GM20000 (cell line): ENCODE measurements at regions not wholly inside any gene's neighbourhood (a gene's known extent, or its start where the extent isn't known, plus 50 kb on each side); places are given as distances from the start of the nearest gene placed in this dataset.

Experiments
- DNase-seq: peaks from one replicate; pipeline ENCODE4 v3.0.0; 2012; ENCODE audit warnings: low spot score
- TF ChIP-seq, protein P1 (sequence below): IDR thresholded peaks from 2 replicates; pipeline ENCODE4 v1.5.1; 2012; ENCODE audit warnings: mild to moderate bottlenecking, control low read depth; ENCODE audit errors: extremely low read depth, missing control alignments

DNA sequence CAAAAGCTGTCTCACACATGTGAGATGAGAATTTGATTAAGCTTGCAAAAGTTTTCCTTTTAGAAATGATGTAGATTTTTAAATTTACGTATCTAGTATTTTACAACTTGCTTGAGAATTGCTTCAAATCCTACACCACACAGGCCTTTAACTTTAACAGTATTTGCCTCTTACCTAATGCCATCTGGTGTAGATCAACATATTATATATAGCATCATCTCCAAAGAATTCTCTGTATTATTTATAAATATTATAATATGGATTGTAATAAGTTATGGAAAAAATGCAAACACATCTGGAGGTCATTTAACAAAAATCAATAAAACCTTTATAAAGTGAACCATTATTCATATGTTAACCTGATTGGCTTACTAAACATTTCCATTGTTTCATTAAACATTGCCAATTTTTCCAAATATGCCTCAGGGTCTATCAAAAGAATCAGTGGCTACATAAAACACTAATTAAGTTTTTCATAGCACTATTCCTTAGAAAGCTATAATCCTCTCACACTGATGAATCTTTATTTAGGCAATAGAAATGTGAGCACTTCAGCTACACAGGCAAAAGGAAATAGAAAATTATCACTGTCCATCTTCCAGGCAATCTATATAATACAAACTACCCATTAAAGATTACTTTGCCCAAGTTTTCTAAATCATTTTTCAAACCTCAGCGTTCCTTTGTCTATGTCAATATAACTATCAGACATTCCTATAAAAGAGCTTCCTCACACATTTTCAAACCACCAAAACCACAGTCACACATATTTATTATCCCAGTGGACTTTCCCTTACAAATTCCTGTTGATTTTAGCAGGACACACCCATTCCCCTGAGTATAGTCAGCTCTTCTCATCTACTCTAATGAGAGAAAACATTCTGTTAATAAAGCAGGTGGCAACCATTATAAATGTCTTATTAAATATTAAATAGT lies 83.5 kb upstream of the INTU start:
- TF ChIP-seq, protein P1, sequence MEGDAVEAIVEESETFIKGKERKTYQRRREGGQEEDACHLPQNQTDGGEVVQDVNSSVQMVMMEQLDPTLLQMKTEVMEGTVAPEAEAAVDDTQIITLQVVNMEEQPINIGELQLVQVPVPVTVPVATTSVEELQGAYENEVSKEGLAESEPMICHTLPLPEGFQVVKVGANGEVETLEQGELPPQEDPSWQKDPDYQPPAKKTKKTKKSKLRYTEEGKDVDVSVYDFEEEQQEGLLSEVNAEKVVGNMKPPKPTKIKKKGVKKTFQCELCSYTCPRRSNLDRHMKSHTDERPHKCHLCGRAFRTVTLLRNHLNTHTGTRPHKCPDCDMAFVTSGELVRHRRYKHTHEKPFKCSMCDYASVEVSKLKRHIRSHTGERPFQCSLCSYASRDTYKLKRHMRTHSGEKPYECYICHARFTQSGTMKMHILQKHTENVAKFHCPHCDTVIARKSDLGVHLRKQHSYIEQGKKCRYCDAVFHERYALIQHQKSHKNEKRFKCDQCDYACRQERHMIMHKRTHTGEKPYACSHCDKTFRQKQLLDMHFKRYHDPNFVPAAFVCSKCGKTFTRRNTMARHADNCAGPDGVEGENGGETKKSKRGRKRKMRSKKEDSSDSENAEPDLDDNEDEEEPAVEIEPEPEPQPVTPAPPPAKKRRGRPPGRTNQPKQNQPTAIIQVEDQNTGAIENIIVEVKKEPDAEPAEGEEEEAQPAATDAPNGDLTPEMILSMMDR, result no peak

DNA sequence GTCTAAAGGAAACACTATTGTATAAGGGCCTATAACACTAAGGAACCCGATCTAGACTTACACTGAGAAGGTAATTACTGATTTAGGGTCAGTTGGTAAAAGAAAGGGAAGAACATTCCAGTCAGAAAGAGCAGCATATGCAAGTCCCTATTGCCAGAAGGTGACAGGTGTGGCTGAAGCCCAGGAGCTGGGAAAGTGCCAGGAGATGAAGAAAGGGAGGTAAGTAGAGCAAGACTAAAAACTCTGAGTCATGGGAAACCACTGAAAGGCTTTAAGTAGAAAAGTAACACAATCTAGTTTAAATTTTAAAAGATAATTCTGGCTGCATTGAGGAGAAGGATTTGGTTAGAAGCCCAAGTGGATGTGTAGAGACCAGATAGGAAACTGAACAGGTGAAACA lies 77.7 kb upstream of the INTU start:
- no peak for DNase-seq

More for the DNA sequence above, 83.5 kb upstream of the INTU start:
- no peak for DNase-seq

DNA sequence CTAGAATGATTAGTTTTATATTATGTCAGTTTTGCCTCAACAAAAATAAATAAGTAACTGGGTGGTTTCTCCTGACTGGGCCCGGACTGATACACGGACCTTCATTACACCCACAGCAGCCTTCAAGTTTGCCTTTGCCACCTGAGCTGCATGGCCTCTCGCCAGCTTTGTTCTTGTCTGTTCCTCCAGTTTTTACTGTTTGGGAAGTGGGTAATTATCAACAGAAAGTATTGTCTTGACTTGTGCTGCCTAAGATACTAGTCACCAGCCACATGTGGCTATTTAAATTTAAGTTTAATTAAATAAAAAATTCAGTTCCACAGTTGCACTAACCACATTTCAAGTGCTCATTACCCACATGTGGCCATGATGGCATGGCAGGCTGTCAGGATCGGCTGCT lies 74.7 kb upstream of the INTU start:
- TF ChIP-seq, protein P1, result no peak
- DNase-seq, result no peak

More for the DNA sequence above, 77.7 kb upstream of the INTU start:
- TF ChIP-seq, protein P1, result no peak

DNA sequence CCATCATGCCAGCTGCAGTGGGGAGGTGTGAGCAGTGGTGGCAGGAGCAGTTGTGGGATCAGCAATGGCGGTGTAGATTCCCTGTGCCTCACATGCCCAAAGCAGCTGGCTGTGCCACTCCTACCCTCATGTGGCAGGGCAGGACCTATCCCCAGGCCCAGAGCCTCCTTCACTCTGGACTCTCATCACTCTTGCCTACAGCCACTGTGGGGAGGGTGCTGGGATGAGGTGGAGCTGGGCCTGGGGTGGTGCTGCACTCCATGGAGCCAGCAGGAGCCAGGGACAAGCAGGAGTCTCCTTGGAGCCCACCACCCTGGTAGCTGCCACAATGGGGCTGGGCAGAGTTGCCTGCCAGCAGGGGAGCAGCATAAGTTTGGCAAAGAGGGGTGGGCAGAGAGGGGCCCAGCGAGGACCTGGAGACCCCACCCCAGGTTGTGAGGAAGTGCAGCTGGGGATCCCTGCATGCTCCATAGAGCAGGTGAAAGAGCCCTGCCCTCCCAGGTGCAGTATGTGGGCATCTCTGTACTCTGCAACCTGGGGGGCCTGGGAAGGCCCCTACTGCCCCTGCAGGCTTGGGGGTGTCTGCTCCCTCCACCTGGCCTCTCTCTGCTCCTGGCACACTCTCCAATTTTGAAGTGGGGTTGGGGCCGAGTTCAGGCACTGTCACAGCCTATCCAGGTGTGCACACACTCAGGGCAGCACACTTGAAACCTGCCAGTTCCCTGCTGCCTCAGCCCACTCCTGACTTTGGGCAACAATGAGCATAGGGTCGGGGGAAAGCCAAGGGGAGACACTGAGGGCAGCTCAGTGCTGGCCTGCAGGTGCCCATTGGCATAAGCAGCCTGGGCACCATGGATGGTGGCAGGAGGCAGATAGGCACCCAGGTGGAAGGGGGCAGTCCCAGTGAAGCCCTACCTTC lies 74.0 kb upstream of the INTU start:
- no peak for DNase-seq
- TF ChIP-seq, protein P1, result no peak

DNA sequence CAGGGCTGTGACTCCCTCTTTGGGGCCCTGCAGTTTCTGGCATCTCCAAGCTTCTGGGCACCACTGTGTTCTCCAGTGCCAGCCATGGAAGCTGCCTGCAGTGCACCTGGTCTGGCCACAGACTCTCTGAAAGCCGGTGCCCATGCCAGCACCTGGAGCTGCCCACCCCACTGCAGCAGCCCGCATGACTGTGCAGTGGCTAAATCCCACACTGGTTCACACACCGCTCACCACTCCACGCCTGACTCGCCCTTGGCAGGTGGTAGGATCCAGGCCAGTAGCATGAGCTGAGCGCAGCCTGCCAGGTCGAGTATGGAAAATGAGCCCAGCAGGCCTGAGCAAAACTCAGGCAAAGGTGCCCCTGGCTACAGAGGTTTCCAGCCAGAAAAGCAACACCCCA lies 72.8 kb upstream of the INTU start:
- TF ChIP-seq, protein P1, result no peak
- no peak for DNase-seq

DNA sequence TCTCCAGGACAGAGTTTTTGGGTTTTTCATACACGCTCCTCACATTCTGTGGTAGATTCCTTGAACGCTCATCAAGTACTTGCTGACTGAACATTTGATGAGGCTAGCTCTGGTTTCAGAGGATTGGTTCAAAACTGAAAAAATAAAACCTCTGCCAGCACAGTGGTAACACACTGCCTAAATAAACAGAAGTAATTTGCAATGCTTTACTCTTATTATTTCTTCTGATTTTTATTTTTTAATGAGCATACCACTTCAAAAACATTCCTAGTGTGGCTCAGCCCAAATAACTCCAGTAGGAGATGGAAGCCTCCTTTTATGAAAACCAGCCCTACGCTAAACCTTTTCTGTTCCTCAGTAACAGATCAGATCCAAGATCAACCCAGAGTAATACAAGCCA lies 72.0 kb upstream of the INTU start:
- DNase-seq, result no peak
- TF ChIP-seq, protein P1, result no peak

DNA sequence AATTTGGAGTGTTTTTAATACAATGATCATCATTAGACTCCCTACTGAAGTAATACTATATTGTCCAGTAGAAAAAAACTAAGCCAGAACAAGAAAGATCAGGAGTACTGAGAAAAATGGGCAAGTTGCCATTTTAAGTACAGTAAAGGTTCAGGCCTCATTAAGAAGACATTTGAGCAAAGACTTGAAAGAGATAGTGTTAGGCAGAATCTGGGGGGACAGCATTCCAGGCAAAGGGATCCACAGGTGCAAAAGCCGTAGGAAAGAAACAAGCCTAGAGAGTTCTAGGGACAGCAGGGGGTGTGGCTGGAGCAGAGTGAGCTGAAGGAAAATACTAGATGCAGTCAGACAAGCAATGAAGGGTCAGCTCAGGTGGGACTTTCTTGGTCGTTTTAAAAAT lies 58.1 kb upstream of the INTU start:
- TF ChIP-seq, protein P1, result no peak
- no peak for DNase-seq
